GM23248 (cell line): ENCODE measurements at regions not wholly inside any gene's neighbourhood (a gene's known extent, or its start where the extent isn't known, plus 50 kb on each side); places are given as distances from the start of the nearest gene placed in this dataset.

Experiments
- EZH2 ChIP-seq: fragments of 200-600 bp; sonication (generic); IDR thresholded peaks from 2 replicates; pipeline ENCODE4 v1.6.1; 2018; ENCODE audit warnings: antibody characterized with exemption, mild to moderate bottlenecking; ENCODE audit not compliant: insufficient read depth, poor library complexity, severe bottlenecking
- EZH2phosphoT487 ChIP-seq: fragments of 200-600 bp; sonication (generic); IDR thresholded peaks from 2 replicates; pipeline ENCODE4 v1.6.1; 2018; ENCODE audit warnings: antibody characterized with exemption, moderate library complexity, mild to moderate bottlenecking, low read depth; ENCODE audit not compliant: insufficient read depth

- TF ChIP-seq EZH2phosphoT487 = no peak
- TF ChIP-seq EZH2 = no peak
Observed at GRCh38 chr7:41446606-41447449, 256.1 kb downstream of the INHBA start.
